AG09309 (cell line): ENCODE measurements at regions not wholly inside any gene's neighbourhood (a gene's known extent, or its start where the extent isn't known, plus 50 kb on each side); places are given as distances from the start of the nearest gene placed in this dataset.
A peak's percentile ranks its signal among the peaks of the same experiment; 100 is the strongest.

ENCODE experiments used
- DNase-seq: peaks from one replicate; pipeline ENCODE4 v3.0.0-alpha.2; 2010; ENCODE audit warnings: low read depth
- H3K4me3 ChIP-seq: 2 replicates; pipeline ENCODE4 v1.5.1; 2011; ENCODE audit warnings: mild to moderate bottlenecking, low read depth, low read length, moderate library complexity; ENCODE audit not compliant: control insufficient read depth
- CTCF ChIP-seq: IDR thresholded peaks from 2 replicates; pipeline ENCODE4 v1.5.1; 2011; ENCODE audit warnings: mild to moderate bottlenecking, low read depth, low read length, inconsistent platforms; ENCODE audit not compliant: insufficient read depth, control insufficient read depth; ENCODE audit errors: missing control alignments

- no peak overlapping the region for H3K4me3 ChIP-seq
- DNase-seq, result no peak
- TF ChIP-seq CTCF, result no peak
These were observed 72.5 kb upstream of the LPAR1 start for GRCh38 chr9:111110805-111111204.

- peak; percentile 98 for DNase-seq
These were observed 70.7 kb upstream of the LPAR1 start for GRCh38 chr9:111108946-111109345.

GRCh38 chr9:111107141-111107540 is 68.9 kb upstream of the LPAR1 start:
- no peak for DNase-seq
- no peak for TF ChIP-seq CTCF

More at GRCh38 chr9:111108946-111109345, 70.7 kb upstream of the LPAR1 start:
- no peak for TF ChIP-seq CTCF
- no peak overlapping the region for H3K4me3 ChIP-seq

GRCh38 chr9:111106202-111106601 is 67.9 kb upstream of the LPAR1 start:
- TF ChIP-seq CTCF, result no peak
- DNase-seq, result no peak
- H3K4me3 ChIP-seq, result no peak overlapping the region

More at GRCh38 chr9:111107141-111107540, 68.9 kb upstream of the LPAR1 start:
- H3K4me3 ChIP-seq, result no peak overlapping the region

- DNase-seq, result no peak
- H3K4me3 ChIP-seq, result no peak overlapping the region
- TF ChIP-seq CTCF, result no peak
These were observed 64.7 kb upstream of the LPAR1 start for GRCh38 chr9:111102793-111103464.

GRCh38 chr9:111099199-111100008 is 61.1 kb upstream of the LPAR1 start:
- no peak for TF ChIP-seq CTCF
- no peak overlapping the region for H3K4me3 ChIP-seq
- no peak for DNase-seq
